Smooth muscle cell (in vitro differentiated cells): ENCODE measurements at regions not wholly inside any gene's neighbourhood (a gene's known extent, or its start where the extent isn't known, plus 50 kb on each side); places are given as distances from the start of the nearest gene placed in this dataset.
A peak's percentile ranks its signal among the peaks of the same experiment; 100 is the strongest.

Source experiments
- DNase-seq: peaks from one replicate; lab custom pipeline; 2025; ENCODE audit not compliant: unreplicated experiment; lab: John Stamatoyannopoulos, UW
- H2AFZ ChIP-seq: fragments of 200-600 bp; sonication (generic); 2 replicates; pipeline ENCODE4 v1.6.0; 2016; ENCODE audit warnings: antibody characterized with exemption, low read depth, mild to moderate bottlenecking
- H3F3A ChIP-seq: fragments of 200-600 bp; sonication (generic); 2 replicates; pipeline ENCODE4 v1.6.0; 2017; ENCODE audit warnings: antibody characterized with exemption, low read depth
- H3K27ac ChIP-seq: fragments of 200-600 bp; sonication (generic); 2 replicates; pipeline ENCODE4 v1.5.1; 2016; ENCODE audit warnings: low read depth, mild to moderate bottlenecking
- H3K27me3 ChIP-seq: fragments of 200-600 bp; sonication (generic); 2 replicates; pipeline ENCODE4 v1.6.1; 2016; ENCODE audit warnings: low read depth, mild to moderate bottlenecking
- H3K36me3 ChIP-seq: fragments of 200-600 bp; sonication (generic); 2 replicates; pipeline ENCODE4 v1.5.1; 2016; ENCODE audit warnings: low read depth
- H3K4me1 ChIP-seq: fragments of 200-600 bp; sonication (generic); 2 replicates; pipeline ENCODE4 v1.5.1; 2016; ENCODE audit warnings: low read depth
- H3K4me2 ChIP-seq: fragments of 200-600 bp; sonication (generic); 2 replicates; pipeline ENCODE4 v1.6.0; 2016; ENCODE audit warnings: mild to moderate bottlenecking
- H3K4me3 ChIP-seq: fragments of 200-600 bp; sonication (generic); 2 replicates; pipeline ENCODE4 v1.5.1; 2016; ENCODE audit warnings: mild to moderate bottlenecking
- H3K79me2 ChIP-seq: fragments of 200-600 bp; sonication (generic); 2 replicates; pipeline ENCODE4 v1.6.0; 2016; ENCODE audit warnings: low read depth, mild to moderate bottlenecking
- H3K9ac ChIP-seq: fragments of 200-600 bp; sonication (generic); 2 replicates; pipeline ENCODE4 v1.6.0; 2016; ENCODE audit warnings: low read depth
- H3K9me3 ChIP-seq: fragments of 200-600 bp; sonication (generic); replicated peaks from 2 replicates; pipeline ENCODE4 v1.5.1; 2016; ENCODE audit warnings: low read depth
- H4K20me1 ChIP-seq: fragments of 200-600 bp; sonication (generic); 2 replicates; pipeline ENCODE4 v1.6.0; 2016; ENCODE audit warnings: low read depth
- CTCF ChIP-seq: fragments of 200-600 bp; sonication (generic); IDR thresholded peaks from 2 replicates; pipeline ENCODE4 v1.5.1; 2017; ENCODE audit warnings: borderline replicate concordance, mild to moderate bottlenecking, antibody characterized with exemption; ENCODE audit not compliant: insufficient read depth, poor library complexity, severe bottlenecking
- whole genome bisulfite sequencing: methylation state at CpG from one replicate; pipeline ENCODE4 v1.1.7; 2016; ENCODE audit warnings: low lambda C conversion rate; 5-methylcytosine and 5-hydroxymethylcytosine counted together

DNA sequence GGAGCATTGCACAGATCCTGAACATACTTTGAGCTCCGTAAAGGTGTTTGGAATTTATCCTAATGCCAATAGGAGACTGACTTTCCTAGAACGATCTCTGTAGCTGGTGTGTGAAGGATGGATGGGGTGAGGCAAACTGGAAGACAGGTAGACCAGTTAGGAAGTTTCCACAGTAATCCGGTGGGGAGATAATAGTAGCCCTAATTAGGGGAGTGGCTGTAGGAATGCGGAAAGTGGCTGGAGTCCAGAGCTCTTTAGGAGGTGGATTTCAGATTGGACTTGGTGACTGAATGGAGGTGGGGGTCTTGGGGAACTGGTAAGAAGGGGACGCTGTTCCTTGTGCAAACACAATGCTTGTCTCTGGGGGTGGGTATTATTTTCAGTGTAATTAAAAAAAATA is 146.3 kb downstream of the SOX4 start:
- peaks cover 16% of the 10 kb centered on the region for H4K20me1 ChIP-seq
- no peak overlapping the region for H3K27ac ChIP-seq
- DNase-seq = no peak
- H3K36me3 ChIP-seq = no peaks in the 10 kb centered on the region
- no peaks in the 10 kb centered on the region for H3F3A ChIP-seq
- no peak for TF ChIP-seq CTCF
- no peak overlapping the region for H3K4me3 ChIP-seq
- peaks cover 48% of the 10 kb centered on the region for H3K4me1 ChIP-seq
- no peak overlapping the region for H2AFZ ChIP-seq
- 28% methylated on average over 5 of the region's 5 CpGs for WGBS
- no peaks in the 10 kb centered on the region for H3K27me3 ChIP-seq
- H3K9ac ChIP-seq = no peak overlapping the region
- no peaks in the 10 kb centered on the region for H3K9me3 ChIP-seq
- H3K4me2 ChIP-seq = no peak overlapping the region
- peaks cover 6% of the 10 kb centered on the region for H3K79me2 ChIP-seq

- H3K9me3 ChIP-seq = no peaks in the 10 kb centered on the region
- H3K27ac ChIP-seq = no peak overlapping the region
- peaks cover 6% of the 10 kb centered on the region for H3K79me2 ChIP-seq
- H3K9ac ChIP-seq = no peak overlapping the region
- no peaks in the 10 kb centered on the region for H3F3A ChIP-seq
- WGBS = 35% methylated on average over 4 of the region's 4 CpGs
- no peak for DNase-seq
- H4K20me1 ChIP-seq = peaks cover 16% of the 10 kb centered on the region
- no peak overlapping the region for H3K4me3 ChIP-seq
- no peaks in the 10 kb centered on the region for H3K36me3 ChIP-seq
- H3K4me1 ChIP-seq = peaks cover 48% of the 10 kb centered on the region
- H3K27me3 ChIP-seq = no peaks in the 10 kb centered on the region
- peak overlapping the region; percentile 21 for H3K4me2 ChIP-seq
- no peak overlapping the region for H2AFZ ChIP-seq
- TF ChIP-seq CTCF = no peak
These were observed 147.0 kb downstream of the SOX4 start for GRCh38 chr6:21740376-21741124.

GRCh38 chr6:21741221-21742109 is 147.9 kb downstream of the SOX4 start:
- Histone ChIP-seq H3K4me2 (peak overlapping the region; percentile 32), H3K9ac (no peak overlapping the region)

More at GRCh38 chr6:21741221-21742109, 147.9 kb downstream of the SOX4 start:
- H3K4me3 ChIP-seq = no peak overlapping the region
- no peaks in the 10 kb centered on the region for H3K36me3 ChIP-seq
- peaks cover 48% of the 10 kb centered on the region for H3K4me1 ChIP-seq
- no peaks in the 10 kb centered on the region for H3K9me3 ChIP-seq
- H3K27me3 ChIP-seq = no peaks in the 10 kb centered on the region
- H3F3A ChIP-seq = no peaks in the 10 kb centered on the region
- DNase-seq = no peak
- no peak overlapping the region for H2AFZ ChIP-seq
- TF ChIP-seq CTCF = no peak
- WGBS = 34% methylated on average over 6 of the region's 6 CpGs
- H3K79me2 ChIP-seq = peaks cover 6% of the 10 kb centered on the region
- peaks cover 16% of the 10 kb centered on the region for H4K20me1 ChIP-seq
- no peak overlapping the region for H3K27ac ChIP-seq
